Activated CD8-positive, alpha-beta T cell treated with anti-CD3 and anti-CD28 coated beads for 36 hours (primary cell): ENCODE measurements at regions not wholly inside any gene's neighbourhood (a gene's known extent, or its start where the extent isn't known, plus 50 kb on each side); places are given as distances from the start of the nearest gene placed in this dataset.
"Not testable (repeated sequence)": the region's sequence is repeated elsewhere in the genome, so short reads cannot be mapped to it uniquely, and the experiment has no call there.

Experiments
- ATAC-seq: fragments of 200-7000 bp; cut with Tn5 transposase; one replicate; pipeline ENCODE4 v1.10.0; 2021; ENCODE audit warnings: mild to moderate bottlenecking, moderate library complexity
- CTCF ChIA-PET: fragments of 350-600 bp; sonication (Branson Sonifier 250); formaldehyde crosslinking; loops from one replicate; lab custom pipeline; 2021; ENCODE audit warnings: antibody characterized with exemption; lab: Charles Lee
- POLR2A ChIA-PET: fragments of 350-600 bp; sonication (Branson Sonifier 250); formaldehyde crosslinking; loops from one replicate; lab custom pipeline; 2021; ENCODE audit warnings: antibody characterized with exemption; lab: Charles Lee
- DNase-seq: peaks from one replicate; pipeline ENCODE4 v3.0.0-alpha.2; 2020
- H3K27ac Mint-ChIP-seq: one replicate; pipeline ENCODE4 v1.8.0; 2021; ENCODE audit warnings: mild to moderate bottlenecking, mixed read lengths
- H3K27me3 Mint-ChIP-seq: one replicate; pipeline ENCODE4 v1.8.0; 2021; ENCODE audit warnings: mixed read lengths
- H3K36me3 Mint-ChIP-seq: one replicate; pipeline ENCODE4 v1.8.0; 2021; ENCODE audit warnings: low read depth, mixed read lengths
- H3K4me1 Mint-ChIP-seq: one replicate; pipeline ENCODE4 v1.8.0; 2021; ENCODE audit warnings: low read depth, mixed read lengths
- H3K4me3 Mint-ChIP-seq: one replicate; pipeline ENCODE4 v1.8.0; 2021; ENCODE audit warnings: mild to moderate bottlenecking, moderate library complexity, mixed read lengths
- H3K9me3 Mint-ChIP-seq: one replicate; pipeline ENCODE4 v1.8.0; 2021; ENCODE audit warnings: mixed read lengths
- CTCF ChIP-seq: fragments of 200-600 bp; IDR thresholded peaks from one replicate; pipeline ENCODE4 v1.8.0; 2022; ENCODE audit warnings: antibody characterized with exemption, mild to moderate bottlenecking
- intact Hi-C: fragments of 100-400 bp; cut with micrococcal nuclease; formaldehyde crosslinking; loops from one replicate; pipeline ENCODE4 v1.10.0; 2022

GRCh38 chr2:210762604-210763588, 206.5 kb downstream of the CPS1 start:
- H3K9me3 Mint-ChIP-seq: no peaks in the 10 kb centered on the region
- ChIA-PET POLR2A (no interaction called here), CTCF (no interaction called here)
- H3K36me3 Mint-ChIP-seq: no peaks in the 10 kb centered on the region
- H3K4me1 Mint-ChIP-seq: no peaks in the 10 kb centered on the region
- no peak overlapping the region for H3K4me3 Mint-ChIP-seq
- DNase-seq (no peak), ATAC-seq (no peak)
- TF ChIP-seq CTCF: no peak
- intact Hi-C loops: no loop called here
- no peak overlapping the region for H3K27ac Mint-ChIP-seq
- H3K27me3 Mint-ChIP-seq: no peaks in the 10 kb centered on the region

- no peak for TF ChIP-seq CTCF
- no peaks in the 10 kb centered on the region for H3K4me1 Mint-ChIP-seq
- H3K27me3 Mint-ChIP-seq: no peaks in the 10 kb centered on the region
- ChIA-PET POLR2A (no interaction called here), CTCF (no interaction called here)
- no peak overlapping the region for H3K27ac Mint-ChIP-seq
- no peak for DNase-seq
- intact Hi-C loops: no loop called here
- H3K4me3 Mint-ChIP-seq: no peak overlapping the region
- peaks cover 5% of the 10 kb centered on the region for H3K9me3 Mint-ChIP-seq
- no peak for ATAC-seq
- no peaks in the 10 kb centered on the region for H3K36me3 Mint-ChIP-seq
These were observed 212.0 kb downstream of the CPS1 start for GRCh38 chr2:210768329-210768910.

DNA sequence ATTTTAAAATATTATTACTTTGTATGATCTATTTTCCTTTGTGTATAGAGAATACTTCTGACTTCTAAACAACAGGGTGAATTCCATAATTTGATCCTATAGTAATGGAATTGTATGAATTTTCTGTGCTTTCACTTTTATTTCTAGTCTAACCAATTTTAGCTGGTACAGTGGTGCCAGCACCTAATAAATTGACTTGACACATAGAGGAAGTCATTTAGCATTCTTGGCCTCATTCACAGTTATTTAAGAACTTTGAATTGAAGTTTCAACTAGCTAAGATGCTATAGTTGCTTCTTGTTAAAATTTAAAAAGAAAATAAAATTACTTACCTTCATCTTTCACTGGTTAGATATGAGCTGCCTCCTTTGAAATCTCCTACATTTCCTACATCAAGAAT, 220.4 kb downstream of the CPS1 start:
- Mint-ChIP-seq H3K9me3 (peaks cover 1% of the 10 kb centered on the region), H3K36me3 (no peaks in the 10 kb centered on the region), H3K27ac (no peak overlapping the region), H3K27me3 (no peaks in the 10 kb centered on the region), H3K4me3 (no peak overlapping the region), H3K4me1 (no peaks in the 10 kb centered on the region)
- no peak for TF ChIP-seq CTCF
- DNase-seq (no peak), ATAC-seq (no peak)
- CTCF ChIA-PET: no interaction called here
- POLR2A ChIA-PET: no interaction called here
- intact Hi-C loops: no loop called here

DNA sequence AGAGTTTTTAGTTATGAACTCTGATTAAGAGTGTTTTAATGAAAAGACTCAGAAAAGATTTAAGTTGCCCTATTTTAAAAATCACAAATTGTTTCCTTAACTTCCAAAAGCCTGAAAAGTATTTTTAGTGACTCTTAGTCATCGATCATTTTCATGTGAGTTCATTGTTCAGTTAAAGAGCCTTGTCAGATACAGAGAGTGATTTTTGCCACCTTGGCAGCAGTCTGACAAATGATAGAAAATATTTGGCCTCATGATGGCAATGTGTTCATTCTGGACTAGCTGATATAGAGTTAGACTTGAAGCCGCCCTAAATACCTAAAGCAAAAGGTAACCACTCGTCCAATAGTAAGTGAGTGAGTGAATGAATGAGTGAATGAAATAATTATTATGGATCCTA, 225.8 kb downstream of the CPS1 start:
- ATAC-seq (no peak), DNase-seq (no peak)
- TF ChIP-seq CTCF: no peak
- H3K4me3 Mint-ChIP-seq: no peak overlapping the region
- POLR2A ChIA-PET: no interaction called here
- CTCF ChIA-PET: no interaction called here
- intact Hi-C loops: no loop called here
- no peaks in the 10 kb centered on the region for H3K27me3 Mint-ChIP-seq
- no peaks in the 10 kb centered on the region for H3K36me3 Mint-ChIP-seq
- H3K27ac Mint-ChIP-seq: no peak overlapping the region
- H3K4me1 Mint-ChIP-seq: no peaks in the 10 kb centered on the region
- H3K9me3 Mint-ChIP-seq: no peaks in the 10 kb centered on the region

- DNase-seq, ATAC-seq, H3K27ac Mint-ChIP-seq, H3K27me3 Mint-ChIP-seq, intact Hi-C loops, H3K4me3 Mint-ChIP-seq, H3K4me1 Mint-ChIP-seq, POLR2A ChIA-PET, H3K9me3 Mint-ChIP-seq, H3K36me3 Mint-ChIP-seq, CTCF ChIA-PET: not testable (repeated sequence)
These were observed 231.4 kb downstream of the CPS1 start for GRCh38 chr2:210787831-210788230.
